ENCODE measurements at regions not wholly inside any gene's neighbourhood (a gene's known extent, or its start where the extent isn't known, plus 50 kb on each side); places are given as distances from the start of the nearest gene placed in this dataset.
"Not testable (repeated sequence)": the region's sequence is repeated elsewhere in the genome, so short reads cannot be mapped to it uniquely, and the experiment has no call there.

DNA sequence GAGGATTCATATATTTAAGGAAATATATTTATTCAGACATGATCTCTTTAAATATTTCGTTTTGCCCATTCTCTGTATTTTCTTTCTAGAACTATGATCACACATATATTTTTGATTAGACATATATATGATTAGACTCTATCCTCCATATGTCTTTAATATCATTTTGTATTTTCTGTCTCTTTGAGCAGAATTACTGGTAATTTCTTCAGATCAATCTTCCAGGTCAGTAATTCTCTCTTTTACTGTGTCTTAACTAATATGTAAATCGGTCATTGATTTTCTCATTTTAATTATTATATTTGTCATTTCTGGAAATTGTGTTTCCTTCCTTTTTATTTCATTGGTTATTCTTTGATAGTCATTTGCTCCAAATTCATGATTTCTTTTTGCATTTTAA lies 586.2 kb downstream of the NR2F2 start:
- no peak for DNase-seq

DNA sequence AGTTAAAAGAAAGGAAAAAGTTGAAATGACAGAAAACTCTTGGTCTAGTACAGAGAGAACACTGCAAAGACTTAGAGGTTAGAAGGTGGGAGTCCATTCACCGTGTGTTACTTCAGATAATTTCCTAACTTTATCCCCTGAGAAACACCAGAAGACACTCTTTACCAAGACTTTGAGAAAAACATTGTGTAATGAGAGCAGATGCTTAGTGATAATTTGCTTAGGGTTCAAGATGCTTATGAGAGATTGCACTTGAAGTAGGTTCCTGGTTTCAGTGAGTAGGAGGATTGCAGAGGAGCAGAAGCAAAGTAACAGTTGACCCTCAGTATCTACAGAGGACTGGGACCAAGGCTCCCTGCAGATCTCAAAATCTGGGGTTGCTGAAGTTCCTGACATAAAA lies 594.1 kb downstream of the NR2F2 start:
- no peak for DNase-seq

GRCh38 chr15:96947296-96948229 lies 617.1 kb downstream of the NR2F2 start:
- peak; percentile 62 for DNase-seq

DNA sequence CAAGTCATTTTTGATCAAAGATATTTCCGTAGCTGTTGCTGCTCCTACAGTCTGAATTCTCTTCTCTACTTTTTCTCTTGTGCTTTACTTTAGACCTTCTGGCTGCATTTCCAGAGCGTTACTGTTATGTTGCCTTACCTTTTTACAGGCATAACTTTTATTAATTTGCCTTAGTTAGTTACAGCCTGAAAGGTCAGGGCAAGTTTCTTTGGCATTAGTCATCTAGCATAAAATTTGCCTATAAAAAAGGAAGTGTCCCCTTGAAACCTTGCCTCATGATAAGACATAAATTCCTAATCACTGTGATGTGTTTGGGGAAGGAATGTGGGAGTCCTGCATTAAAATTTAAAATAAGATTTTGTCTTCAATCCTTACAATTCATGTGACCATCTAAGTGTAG lies 618.5 kb downstream of the NR2F2 start:
- DNase-seq = no peak

- no peak for DNase-seq
Measured at GRCh38 chr15:96958721-96959120, 628.2 kb downstream of the NR2F2 start.

- DNase-seq = no peak
Measured at GRCh38 chr15:96959501-96959900, 629.0 kb downstream of the NR2F2 start.

DNA sequence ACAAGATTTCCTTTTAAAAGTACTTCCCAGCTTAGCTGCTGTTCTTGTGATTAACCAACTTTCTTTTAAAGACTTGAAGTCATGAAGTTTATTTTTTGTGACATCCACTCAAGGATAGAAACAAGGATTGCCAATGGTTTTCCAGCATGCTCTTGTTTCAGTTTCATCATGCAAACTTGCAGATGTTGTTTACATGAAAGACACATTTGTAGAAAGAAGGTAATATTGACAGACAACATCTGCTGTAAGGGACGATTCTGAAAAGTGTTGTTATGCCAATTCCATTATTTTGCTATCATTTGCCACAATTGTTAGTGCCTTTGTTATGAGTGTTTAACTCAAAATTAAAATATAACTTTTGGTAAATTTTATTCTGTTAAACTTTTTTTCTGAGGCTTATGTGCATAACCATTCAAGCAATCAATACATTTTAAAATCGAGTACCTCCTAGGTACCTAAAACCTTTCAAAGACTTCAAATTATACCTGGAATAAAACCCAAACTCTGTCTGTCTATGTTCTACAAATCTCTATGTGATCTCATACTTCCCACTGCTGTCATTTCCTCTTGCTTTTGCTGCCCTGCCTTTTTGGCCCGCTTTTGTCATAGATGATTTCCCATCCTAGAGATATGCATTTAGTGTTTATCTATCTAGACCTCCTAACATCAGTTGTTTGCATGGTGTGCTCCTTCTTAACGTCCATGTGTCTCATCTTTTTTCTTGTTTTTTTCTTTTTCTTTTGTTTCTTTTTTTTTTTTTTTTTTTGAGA lies 630.4 kb downstream of the NR2F2 start:
- DNase-seq = no peak

DNA sequence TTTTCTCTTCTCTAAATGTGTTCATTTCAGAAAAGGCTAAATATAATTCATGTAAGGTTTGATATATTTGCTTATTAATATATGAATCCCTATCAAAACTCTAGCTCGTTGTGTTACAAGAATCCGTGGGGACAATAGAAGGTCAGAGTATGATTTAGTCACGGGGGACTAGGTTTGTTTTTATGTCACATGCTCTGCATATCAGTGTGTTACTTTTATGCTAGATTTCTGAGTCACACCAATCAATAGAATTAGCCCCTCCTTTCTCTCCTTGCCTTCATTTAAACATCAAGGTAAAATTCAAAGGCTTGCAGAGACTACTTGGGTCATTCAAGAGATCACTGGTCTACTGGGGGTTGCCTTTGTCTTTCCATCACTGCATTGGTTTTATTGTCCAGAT lies 636.1 kb downstream of the NR2F2 start:
- DNase-seq = no peak

DNA sequence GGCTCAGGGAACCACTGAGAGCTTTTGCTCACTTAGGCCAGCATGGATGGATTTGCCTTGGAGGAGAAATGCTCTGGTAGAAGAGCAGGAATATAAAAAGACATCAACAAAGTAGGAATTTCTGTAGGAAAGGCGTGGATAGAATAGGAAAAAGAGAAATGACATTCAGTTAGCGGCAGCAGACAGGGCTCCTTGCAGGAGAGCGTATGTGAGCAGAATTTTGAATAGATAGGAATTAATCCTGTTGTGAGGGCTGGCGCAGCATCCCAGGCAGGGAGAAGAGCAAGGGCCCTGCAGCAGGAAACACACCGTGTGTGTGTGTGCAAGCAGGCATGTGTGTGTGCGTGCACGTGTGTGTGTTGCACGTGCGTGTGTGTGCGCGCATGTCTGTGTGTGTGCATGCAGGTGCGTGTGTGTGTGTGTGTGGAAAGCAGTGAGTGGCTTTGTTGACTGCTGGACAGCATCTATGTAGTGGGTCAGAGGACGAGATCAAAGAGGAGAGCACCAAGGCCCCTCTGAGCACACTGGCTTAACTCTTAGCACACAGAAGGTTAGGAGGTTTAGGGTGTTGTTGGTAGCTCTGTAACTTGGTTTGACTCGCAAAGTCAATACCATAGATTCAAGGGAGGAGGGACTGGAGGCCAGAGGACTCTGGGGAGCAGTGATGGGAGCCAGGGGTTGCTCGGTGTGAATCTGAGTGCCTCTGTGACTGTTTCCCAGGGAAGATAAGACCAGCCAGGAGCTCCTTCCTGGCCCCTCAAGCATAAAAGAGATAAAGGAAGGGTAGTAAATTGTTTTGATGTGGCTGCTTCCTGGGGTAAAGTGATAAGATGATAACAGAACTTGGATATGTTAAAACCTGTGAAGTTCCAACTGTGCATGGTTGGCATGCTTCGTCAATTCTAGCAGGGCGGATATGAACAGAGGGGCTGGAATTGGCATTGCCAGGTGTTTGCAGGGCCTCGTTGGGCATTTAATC lies 639.5 kb downstream of the NR2F2 start:
- DNase-seq = no peak

DNA sequence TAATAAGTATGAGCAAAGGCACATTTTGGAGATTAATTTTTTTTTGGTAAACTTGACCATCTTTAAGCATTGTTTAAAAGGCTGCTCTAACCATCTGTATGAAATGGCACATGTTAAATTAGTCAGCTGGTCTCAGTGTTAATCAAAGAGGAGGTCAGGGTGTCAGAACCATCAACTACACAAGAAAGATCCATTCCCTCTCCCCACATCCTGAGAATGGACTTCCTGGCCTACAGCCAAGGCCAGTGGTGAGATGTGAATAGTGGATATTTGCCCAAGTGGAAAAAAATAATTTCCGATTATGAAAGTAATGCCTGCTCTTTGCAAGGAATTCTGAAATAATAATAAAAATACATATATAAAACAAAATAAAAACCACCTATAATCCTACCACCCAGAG lies 641.7 kb downstream of the NR2F2 start:
- DNase-seq = no peak

GRCh38 chr15:96974761-96975160 lies 644.3 kb downstream of the NR2F2 start:
- DNase-seq = no peak

- no peak for DNase-seq
Measured at GRCh38 chr15:96977886-96978285, 647.4 kb downstream of the NR2F2 start.

DNA sequence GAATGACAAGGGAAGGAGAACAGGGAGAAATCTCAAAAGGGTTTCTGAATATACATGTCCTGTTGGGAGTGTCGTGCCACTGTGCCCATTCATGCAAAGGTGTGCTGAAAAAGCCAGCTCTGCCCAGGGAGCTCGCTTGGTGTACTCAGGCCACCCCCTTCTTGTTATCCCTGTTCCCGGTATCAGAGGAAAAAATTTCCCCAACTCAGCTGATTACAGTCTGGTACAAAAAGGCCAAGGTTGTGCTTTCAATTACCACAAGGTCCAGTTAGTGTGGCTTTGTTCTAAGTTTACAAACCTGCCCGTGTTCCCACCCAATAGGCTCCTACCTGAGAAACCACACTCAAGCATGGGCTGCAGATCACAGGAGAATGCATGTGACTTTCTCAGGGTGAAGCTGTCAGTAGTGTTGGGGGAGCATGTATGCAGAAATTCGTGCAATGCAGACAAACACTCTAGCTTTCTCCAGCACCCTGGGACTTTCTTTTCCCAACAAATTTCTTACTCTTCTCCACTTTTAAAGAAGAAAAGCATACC lies 648.5 kb downstream of the NR2F2 start:
- no peak for DNase-seq

DNA sequence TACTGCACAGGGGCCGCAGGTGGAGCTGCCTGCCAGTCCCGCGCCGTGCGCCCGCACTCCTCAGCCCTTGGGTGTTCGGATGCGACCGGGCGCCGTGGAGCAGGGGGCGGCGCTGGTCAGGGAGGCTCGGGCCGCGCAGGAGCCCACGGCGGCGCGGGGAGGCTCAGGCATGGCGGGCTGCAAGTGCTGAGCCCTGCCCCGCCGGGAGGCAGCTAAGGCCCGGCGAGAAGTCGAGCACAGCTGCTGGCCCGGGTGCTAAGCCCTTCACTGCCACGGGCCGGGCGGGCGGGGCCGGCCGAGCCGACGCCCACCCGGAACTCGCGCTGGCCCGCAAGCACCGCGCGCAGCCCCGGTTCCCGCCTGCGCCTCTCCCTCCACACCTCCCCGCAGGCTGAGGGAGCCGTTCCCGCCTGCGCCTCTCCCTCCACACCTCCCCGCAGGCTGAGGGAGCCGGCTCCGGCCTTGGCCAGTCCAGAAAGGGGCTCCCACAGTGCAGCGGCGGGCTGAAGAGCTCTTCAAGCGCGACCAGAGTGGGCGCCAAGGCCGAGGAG lies 653.7 kb downstream of the NR2F2 start:
- DNase-seq = not testable (repeated sequence)

DNA sequence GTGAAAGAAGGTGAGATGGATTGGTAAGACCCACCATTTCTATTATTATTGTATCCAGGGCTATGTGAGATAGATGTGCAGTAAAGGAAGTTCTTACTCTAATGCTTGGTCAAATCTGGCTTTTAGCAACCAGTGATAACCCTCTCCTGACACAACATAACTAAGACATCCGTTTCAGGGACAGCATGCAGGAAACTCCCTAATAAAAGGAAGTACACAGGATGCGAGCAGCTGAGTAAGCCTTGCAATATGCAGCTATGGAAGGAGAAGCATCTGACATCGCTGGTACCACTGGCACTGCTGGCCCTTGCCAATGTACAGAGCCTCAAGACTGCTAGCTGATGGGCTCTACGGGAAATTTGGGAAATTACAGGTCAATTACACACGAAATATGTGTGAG lies 662.3 kb downstream of the NR2F2 start:
- DNase-seq = no peak

DNA sequence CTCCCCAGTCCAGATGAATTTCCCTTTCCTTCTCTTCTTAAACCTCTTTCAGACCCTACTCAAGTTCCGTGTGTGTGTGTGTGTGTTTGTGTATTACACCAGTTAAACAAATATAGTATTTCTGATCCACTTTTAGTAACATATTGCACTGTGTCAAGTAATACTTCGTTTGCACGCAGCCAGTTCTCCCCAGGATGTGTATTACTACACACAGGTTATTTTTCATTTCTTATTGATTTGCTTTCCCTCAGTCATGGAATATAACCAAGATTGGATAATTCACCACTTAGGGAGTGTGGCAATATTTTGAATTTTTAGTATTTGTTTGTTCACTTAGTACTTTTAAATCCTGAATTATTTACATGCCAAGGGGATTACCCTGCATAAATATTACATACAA lies 667.0 kb downstream of the NR2F2 start:
- DNase-seq = no peak

DNA sequence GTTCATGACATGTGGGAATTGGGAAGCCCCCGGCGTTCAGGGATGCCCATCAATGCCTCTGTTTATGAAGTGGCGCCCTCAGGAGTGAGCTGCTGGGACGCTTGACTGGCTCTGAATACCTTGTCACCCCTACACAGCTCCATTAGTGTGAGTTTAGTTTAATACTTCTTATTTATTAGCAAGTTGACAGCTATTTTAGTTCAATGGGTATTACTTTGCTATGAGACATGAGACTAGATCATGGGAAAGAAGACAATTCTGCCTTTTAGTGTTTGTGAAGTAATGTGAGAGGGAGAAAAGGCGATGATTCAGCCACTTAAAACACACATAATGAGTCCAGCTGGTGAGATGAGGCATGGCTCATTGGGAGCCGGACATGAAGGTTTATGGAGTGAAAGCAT lies 678.5 kb downstream of the NR2F2 start:
- DNase-seq = peak; percentile 79

DNA sequence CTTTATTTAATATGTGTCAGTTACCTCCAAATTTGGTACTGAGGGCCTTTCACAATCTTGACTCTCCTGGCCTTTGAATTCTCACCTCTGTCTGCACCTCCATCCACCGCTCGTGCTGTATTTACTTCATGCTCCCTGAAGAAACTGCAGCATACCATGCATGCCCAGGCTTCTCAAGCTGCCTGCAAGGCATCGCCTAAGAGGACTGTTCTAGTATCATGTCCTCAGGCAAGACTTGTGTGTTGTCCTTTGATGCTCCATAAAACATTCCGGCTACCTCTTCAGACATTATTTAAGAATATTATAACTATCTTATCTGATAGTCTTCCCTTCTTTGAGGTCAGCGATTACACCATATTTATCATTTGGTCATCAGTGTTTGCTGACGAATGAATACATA lies 682.5 kb downstream of the NR2F2 start:
- DNase-seq = no peak

- no peak for DNase-seq
Measured at GRCh38 chr15:97013491-97013890, 683.0 kb downstream of the NR2F2 start.

GRCh38 chr15:97014001-97014400 lies 683.5 kb downstream of the NR2F2 start:
- DNase-seq = no peak

DNA sequence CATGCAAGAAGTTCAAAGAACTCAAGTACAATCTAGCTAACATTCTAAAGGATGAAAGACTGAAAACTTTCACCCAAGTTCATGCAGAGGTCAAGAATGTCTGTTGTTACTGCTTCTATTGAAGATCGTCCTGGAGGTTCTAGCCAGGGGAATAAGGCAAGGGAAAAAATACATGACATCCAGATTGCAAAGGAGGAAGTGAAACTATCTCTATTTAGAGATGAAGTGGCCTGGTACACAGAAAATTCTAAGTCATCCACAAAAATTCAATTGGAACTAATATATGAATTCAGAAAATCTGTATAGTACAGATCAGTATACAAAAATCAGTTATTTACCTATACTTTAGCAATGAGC lies 693.0 kb downstream of the NR2F2 start:
- DNase-seq = no peak

DNA sequence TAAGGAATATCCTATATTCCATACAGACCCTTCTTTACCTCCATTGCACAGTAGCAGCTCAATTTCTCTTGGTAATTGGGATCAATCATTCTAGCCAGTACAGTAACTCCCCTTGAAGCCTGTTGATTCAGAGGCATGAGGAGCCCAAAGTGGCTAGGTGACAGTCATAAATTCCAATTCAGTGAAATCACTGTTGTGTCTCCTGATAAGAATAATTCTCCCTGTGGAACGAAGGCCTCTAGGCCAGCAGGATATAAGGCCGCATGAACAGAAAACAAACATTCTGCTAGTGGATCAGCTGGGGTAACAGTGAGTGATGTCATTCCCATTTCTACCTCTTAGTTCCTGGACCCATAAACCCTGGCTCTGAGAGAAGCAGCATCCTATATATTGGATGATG lies 696.3 kb downstream of the NR2F2 start:
- DNase-seq = no peak
